CD4-positive, alpha-beta T cell treated with Interleukin-12 subunit alpha and Interleukin-12 subunit beta, for 1 hour (primary cell): ENCODE measurements at regions not wholly inside any gene's neighbourhood (a gene's known extent, or its start where the extent isn't known, plus 50 kb on each side); places are given as distances from the start of the nearest gene placed in this dataset.
"Not testable (repeated sequence)": the region's sequence is repeated elsewhere in the genome, so short reads cannot be mapped to it uniquely, and the experiment has no call there.

ENCODE experiments used
- DNase-seq: peaks from one replicate; pipeline ENCODE4 v3.0.0-alpha.2; 2020

GRCh38 chr4:114034189-114034588 is 54.7 kb upstream of the ARSJ start:
- DNase-seq, result no peak

DNA sequence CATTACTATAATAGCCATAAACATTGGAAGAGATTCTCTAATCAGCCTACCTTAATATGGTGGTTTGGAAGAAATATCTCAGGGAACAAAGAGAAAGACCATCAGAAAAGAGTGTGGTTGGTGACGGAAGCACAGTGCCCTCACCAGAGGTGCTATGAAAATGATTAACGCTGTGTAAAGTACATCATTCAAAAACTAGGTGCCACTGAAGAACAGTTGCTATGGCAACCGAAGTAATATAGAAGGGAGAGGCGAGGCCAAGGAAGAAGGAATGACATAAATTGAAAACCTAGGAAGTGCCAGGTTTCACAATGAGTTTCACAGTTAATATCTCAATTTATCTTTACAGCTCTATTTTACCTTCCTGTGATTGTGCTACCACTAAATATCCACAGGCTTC is 57.0 kb upstream of the ARSJ start:
- DNase-seq, result no peak

- DNase-seq, result no peak
Observed at GRCh38 chr4:114036864-114037263, 57.4 kb upstream of the ARSJ start.

DNA sequence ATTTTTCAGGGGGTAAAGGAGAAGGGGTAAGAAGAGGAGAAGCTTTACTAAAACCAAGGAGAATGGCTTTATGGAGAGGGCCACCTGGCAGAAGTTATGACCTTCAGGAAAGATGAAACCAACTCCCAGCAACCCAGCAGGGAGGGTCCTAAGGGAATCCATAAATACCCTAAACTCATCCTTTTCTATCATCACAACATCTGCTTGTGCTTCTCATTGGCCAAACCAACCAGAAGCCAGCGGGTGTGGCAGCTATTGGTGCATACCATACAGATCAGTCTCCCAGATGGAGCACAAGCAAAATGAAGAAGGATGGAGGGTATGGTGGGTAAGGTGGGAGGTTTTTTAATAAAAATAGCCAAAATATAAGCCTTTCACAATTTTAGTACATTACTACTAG is 58.5 kb upstream of the ARSJ start:
- DNase-seq, result no peak

GRCh38 chr4:114038762-114039387 is 59.4 kb upstream of the ARSJ start:
- no peak for DNase-seq

GRCh38 chr4:114040319-114041116 is 61.1 kb upstream of the ARSJ start:
- DNase-seq, result no peak

DNA sequence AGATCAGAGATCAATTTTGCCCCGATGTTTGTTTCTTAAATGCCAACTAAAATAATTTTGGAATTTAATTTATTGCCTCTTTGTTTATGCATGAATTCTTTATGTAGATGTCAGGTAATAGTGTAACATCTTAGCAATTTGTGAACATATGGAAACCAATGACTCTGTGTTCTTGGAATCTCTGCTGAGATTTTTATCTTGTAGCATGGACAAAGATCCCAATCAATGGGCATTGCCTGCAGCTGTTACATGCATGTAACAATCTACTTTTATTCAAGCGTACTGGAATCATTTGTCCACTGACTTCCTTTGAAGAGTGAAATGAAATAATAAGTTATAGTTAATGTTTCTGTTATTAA is 61.6 kb upstream of the ARSJ start:
- no peak for DNase-seq

- no peak for DNase-seq
Observed at GRCh38 chr4:114043116-114043515, 63.7 kb upstream of the ARSJ start.

- not testable (repeated sequence) for DNase-seq
Observed at GRCh38 chr4:114044351-114044750, 64.9 kb upstream of the ARSJ start.

GRCh38 chr4:114046331-114046730 is 66.9 kb upstream of the ARSJ start:
- no peak for DNase-seq

DNA sequence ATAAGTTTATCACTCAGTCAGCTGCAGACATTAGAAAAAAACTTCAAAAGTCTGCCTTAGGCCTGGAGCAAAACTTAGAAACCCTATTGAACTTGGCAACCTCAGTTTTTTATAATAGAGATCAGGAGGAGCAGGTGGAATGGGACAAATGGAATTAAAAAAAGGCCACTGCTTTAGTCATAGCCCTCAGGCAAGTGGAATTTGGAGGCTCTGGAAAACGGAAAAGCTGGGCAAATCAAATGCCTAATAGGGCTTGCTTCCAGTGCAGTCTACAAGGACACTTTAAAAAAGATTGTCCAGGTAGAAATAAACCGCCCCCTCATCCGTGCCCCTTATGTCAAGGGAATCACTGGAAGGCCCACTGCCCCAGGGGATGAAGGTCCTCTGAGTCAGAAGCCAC is 68.7 kb upstream of the ARSJ start:
- not testable (repeated sequence) for DNase-seq

DNA sequence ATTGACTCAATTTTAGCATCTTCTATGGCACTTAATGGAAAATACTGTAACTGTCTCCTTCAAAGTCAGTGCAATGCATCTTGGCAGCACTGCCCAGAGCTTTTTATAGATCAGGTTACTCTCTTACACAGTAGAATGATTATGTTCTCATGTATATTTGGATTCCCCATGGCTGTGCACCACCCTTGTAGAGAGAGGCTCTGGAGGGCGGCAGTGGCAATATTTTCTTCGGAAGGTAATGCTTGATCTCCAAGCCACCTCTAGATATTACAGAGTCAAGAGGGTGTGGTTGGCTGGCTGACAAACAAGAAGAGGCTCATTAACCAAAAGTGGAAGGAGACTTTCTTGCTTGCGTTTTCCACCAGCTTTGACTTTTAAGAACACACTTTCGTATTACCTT is 72.8 kb upstream of the ARSJ start:
- DNase-seq, result no peak

- no peak for DNase-seq
Observed at GRCh38 chr4:114056599-114056998, 77.2 kb upstream of the ARSJ start.

DNA sequence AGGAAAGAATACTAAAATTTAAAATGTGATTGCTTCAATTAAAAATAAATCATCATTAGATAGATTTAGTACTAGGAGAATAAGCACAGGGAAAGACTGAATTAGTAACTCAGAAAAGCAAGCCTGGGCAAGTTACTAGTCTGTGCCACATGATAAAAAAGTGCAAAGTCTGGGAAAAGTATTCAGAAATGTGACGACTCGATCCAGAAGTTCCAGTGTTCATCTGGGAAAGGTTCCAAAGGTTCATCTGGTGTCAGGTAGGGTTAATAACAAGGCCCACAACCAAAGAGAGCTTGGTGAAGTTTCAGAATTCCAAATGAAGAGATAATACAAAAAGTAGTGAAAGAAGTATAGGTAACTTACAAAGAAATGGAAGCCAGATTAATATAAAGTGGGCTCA is 78.3 kb upstream of the ARSJ start:
- DNase-seq, result no peak

- DNase-seq, result no peak
Observed at GRCh38 chr4:114062499-114062898, 83.1 kb upstream of the ARSJ start.

DNA sequence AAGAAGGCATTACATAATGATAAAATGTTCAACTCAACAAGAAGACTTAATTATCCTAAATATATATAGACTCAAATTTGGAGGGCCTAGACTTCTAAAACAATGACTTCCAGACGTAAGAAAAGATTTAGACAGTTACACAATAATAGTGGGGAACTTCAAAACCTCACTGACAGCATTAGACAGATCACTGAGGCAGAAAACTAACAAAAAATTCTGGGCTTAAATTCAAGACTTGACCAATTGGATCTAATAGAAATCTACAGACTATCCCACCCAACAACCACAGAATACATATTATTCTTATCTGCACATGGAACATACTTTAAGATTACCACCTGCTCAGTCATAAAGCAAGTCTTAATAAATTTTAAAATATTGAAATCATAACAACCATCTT is 93.3 kb upstream of the ARSJ start:
- no peak for DNase-seq

DNA sequence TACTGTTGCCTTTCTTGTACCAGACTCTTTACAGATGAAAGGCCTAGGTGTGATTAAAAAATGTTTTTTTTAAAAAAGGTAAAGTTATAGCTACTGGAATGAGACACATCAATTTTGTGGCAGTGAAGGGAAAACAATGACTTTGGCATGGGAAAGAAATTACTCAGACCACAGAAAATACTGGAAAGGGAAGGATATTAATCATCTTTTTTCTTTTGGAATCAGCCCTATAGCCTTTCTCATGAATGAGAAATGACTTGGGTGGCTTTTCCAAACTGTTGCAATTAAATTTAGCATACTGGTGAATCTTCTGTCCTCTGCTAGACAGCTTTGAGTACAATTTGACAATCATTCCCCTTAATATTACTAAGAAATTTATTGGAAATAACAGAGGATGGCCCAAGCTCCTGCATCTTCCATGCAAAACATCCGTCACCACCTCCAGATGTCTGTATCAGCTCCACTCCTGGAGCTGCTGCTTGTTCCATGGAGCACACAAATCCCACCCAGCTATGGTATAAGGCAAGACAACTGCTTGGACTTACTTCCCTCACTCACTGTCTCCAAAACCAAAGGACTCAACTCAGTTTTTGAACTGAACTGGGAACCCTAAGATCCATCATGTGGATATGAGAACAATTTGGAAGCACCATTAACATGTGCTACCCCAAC is 97.6 kb upstream of the ARSJ start:
- DNase-seq, result no peak

DNA sequence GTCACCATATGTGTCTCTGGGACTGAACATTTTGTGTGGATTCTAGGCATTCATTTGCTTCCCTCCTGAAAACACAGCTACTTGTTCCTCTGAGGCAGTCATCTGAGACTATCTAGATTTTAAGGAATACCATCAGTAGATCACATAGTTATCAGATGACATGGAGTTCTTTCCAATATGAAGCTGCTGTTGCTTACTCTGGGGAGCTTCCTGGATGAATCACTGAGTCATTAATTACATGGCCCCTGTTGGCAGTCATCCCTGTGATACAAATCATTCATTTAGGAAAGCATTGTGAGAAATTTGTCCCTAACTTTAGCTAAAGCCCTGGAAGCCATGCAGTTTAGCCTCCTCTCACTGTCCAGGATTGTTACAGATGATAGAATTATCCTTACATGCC is 98.2 kb upstream of the ARSJ start:
- DNase-seq, result no peak

- DNase-seq, result no peak
Observed at GRCh38 chr4:114078636-114079035, 99.2 kb upstream of the ARSJ start.

DNA sequence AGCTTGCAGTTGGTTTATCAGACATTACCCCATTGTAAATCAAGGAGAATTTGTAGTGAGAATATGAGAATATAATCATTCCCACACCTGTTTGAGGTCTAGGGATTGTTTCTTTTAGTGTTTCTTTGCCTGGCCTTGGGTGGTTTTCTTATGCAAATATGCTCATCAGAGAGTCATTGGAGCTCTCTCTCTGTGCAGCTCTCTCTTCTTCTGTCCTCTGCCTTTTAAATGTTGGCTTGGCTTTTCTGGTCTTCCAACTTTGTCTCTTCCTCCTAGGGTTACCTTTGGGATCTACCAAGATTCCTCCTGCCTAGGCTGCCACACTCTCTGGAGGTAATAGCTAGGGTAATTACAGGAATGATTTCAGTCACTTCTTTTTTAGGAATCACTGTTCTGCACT is 102.3 kb upstream of the ARSJ start:
- DNase-seq, result no peak

DNA sequence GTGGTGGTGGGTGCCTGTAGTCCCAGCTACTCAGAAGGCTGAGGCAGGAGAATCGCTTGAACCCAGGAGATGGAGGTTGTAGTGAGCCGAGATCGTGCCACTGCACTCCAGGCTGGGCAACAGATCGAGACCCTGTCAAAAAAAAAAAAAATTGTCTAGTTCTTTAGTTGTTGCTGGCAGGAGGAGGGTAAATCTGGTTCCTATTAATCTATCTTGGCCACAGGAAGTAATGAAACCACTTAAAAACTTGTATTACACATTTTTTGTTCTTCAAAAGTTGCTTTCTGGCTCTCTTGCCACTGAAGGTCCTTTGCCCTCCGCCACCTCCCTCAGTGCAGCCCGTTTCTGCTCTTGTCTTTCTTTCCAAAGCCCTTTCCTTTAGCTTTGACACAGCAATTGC is 102.9 kb upstream of the ARSJ start:
- DNase-seq, result no peak

DNA sequence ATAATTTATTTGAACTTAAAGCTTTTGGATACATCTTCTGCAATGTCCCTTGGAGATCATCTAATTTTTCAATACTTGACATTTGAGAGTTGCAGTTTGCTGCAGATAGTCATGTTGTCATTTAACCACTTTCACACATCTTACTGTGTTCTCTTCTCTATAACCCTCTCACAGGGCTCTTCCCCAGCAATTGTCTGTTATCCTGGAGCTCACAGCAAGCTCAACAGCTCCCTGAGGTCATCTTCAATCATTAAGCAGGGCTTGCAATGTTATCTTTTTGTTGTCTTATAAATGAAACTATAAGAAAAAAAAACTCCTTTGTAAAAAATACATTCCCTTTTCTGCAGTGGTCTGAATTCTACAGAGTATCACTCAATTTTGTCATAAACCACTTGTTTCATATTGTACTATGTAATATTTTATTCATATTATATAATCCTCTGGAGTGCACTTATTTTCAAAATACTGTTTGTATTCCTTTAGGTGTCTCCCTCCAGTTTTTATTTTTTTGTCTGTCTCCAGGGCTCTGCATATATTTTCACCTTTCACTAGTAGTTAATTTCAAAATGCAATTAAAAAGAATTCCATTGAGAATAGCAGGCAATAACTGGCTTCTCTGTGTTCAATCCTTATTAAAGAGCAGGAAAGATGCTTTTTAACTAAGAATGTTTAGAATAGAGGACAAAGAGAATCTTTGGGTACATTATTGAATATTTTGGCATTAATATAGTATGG is 106.3 kb upstream of the ARSJ start:
- no peak for DNase-seq

- DNase-seq, result no peak
Observed at GRCh38 chr4:114087596-114088230, 108.3 kb upstream of the ARSJ start.
